NCI-H2029 (cell line): ENCODE measurements at regions not wholly inside any gene's neighbourhood (a gene's known extent, or its start where the extent isn't known, plus 50 kb on each side); places are given as distances from the start of the nearest gene placed in this dataset.
"Not testable (repeated sequence)": the region's sequence is repeated elsewhere in the genome, so short reads cannot be mapped to it uniquely, and the experiment has no call there.

Source experiments
- DNase-seq: peaks from one replicate; lab custom pipeline; 2025; lab: John Stamatoyannopoulos, UW

DNA sequence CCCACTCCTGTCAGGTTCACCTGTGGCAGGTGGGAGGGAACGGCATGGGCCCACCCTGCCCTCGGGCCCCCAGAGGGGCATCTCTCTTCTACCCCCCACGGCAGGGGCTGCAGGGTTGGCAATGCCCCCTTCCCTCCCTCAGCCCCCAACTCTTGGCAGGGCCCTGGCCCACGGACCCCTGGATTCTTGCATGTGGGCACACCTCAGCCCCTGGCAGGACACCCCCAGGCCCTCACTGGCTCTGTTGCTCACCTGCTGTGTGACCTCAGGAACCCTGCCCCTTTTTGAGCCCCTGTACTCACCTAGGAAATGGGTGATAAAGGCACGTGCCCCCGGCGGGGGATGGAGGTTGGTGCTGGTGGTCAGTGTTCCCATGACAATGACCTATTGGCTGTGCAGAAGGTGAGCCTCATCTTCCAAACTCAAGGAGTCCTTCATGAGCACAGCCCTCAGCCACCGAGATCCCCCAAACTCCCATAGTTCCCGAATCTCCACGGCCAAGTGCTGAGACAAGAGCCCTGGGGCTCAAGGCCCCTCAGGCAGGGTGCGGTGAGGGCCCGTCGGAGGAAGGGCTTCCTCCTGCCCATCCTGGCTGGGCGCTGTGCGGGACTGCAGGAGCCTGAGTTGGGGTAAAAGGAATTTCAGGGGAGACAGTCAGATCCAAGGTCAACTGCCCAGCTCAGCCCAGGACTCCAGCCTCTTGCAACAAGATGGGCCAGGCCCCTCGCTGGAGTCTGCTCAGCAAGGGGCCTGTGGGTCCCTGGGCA lies 198.2 kb downstream of the IGLL1 start:
- DNase-seq = no peak

DNA sequence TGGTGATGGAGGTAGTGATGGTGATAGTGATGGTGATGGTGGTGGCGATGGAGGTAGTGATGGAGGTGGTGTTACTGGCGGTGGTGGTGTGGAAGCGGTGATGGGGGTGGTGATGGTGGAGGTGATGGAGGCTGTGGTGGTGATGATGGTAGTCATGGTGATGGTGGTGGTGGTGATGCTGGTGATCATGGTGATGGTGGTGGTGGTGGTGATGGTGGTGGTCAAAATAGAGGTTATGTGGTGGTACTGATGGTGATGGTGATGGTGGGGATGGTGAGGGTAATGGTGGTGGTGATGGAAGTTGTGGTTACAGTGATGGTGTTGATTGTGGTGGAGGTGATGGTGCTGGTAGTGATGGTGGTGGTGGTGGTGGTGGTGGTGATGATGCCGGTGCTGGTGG lies 199.2 kb downstream of the IGLL1 start:
- no peak for DNase-seq

DNA sequence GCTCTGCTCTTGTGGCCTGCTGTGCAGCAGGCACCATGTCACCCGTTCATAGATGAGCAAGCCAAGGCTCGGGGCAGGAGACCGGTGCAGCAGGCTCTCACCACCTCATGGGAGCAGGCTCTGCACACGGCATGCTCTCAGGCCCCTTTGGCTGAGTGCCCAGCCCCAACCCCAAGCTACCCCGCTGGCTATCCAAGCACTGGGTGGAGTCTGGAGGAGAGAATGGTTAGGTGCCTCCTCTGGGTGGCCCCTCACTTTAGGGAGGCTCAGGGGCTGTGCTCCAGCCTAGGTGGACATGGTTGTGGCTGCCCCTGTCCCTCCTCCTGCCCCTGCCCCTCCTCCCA lies 199.9 kb downstream of the IGLL1 start:
- peak; percentile 8 for DNase-seq

DNA sequence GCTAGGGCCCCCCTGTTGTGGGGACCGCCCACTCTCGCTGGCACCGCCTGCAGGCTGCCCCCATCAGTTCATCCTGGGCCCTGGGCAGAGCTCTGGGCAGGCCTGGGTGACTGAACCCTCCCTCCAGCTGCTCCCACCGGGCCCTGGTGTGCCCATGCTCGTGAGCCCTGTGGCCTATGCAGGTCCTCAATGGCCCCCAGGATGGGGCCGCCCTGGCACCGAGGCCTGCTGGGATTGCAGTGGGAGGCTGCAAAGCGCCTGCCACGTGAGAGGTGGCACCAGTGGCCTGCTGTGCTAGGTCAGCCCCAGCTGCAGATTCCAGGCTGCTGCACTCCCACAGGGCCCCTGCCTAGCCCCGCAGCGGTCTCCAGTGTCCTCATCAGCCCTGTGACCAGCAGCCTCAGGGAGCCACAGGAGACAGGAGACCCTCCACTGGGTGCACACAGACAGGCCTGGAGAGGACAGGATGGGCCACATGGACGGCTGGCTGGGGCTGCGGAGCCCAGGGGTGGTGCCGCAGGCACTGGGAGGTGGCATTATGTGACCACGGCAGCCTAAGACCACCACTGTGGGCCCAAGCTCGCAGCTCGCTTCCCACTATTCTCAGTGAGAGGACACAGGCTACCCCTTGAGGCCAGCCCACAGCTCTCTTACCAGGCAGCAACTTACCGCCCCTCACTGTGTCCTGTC lies 199.4 kb downstream of the BCR start:
- not testable (repeated sequence) for DNase-seq

DNA sequence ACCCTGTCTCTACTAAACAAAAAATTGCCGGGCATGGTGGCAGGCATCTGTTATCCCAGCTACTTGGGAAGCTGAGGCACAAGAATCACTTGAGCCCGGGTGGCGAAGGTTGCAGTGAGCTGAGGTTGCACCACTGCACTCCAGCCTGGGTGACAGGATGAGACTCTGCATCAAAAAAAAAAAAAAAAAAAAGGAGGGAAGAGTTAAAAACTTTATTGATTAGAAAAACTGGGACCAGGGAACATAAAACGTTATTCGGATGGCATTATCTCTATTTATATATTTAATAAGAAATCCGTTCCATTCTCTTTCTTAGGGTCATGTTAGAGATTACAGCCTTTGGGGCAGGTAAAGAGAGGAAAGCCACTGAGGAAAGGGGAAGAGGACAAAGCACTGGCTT lies 197.5 kb downstream of the BCR start:
- no peak for DNase-seq

DNA sequence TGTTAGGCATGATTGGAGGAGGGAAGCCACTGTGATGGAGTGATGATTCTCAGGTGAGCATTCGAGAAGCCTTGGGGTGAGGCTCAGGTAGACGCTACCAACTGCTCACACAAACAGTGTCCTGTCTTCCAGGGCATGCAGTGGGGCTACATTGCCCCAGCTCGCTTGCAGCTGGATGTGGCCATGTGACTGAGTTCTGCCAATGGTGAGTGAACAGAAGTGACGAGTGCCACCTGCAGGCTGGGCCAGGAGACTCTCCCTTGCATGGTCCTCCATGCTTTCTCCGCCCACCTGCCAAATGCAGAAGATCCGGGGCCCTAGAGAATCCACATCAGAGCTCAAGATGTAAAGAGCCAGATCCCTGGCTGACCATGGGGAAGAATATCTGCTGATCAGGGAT lies 195.9 kb downstream of the BCR start:
- peak; percentile 7 for DNase-seq

DNA sequence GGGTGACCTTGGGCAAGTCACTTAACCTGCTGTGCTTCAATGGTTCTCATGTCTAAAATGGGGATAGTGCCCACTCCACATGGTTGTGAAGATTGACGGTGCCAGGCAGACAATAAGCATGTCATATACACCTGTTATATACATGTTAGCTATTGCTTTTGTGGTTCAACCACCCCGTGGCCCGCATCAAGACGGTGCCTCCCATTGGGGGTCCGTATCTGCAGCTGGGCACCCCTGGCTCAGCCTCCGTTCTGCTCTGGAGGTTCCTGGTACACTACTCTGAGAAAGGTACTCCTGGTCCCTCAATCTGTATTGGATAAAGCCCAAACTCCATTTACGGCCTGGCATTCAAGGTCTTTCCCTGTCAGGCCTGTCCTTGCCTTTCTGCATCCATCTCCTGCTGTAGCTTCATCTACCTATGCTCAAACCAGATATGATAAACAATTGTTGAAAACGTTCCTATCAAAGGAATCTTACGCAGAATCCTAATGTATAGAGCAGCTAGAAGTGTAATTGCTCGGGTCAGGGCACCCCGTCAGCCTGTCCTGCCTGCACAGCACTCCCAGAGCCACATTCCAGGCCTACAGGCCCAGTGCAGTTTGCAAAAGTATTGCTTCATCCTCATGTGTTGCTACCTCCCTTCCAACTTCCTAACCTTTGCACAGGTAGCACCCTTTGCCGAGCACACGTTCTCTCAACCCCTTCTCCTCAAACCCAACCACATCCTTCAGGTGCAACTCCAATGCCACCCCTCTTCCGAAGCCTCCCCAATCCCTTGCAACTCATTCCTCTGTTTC lies 194.9 kb downstream of the BCR start:
- DNase-seq = no peak

DNA sequence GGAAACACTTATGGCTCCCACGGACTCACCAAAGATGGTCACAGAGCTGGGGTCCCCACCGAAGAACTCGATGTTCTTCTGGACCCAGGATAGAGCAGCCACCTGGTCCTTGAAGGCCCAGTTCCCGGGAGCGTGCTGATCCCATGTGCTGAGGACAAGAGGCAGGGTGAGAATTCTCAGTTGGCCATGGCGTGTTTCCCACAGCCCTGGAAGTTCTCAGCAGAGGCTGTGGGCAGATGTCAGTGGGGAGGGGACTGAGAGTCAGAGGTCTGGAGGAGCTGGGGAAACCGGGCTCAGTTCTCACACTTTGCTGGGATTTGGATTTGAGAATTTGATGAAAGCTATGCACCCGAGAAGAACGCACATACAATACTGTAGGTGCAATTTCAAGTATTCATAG lies 193.3 kb downstream of the BCR start:
- DNase-seq = no peak

DNA sequence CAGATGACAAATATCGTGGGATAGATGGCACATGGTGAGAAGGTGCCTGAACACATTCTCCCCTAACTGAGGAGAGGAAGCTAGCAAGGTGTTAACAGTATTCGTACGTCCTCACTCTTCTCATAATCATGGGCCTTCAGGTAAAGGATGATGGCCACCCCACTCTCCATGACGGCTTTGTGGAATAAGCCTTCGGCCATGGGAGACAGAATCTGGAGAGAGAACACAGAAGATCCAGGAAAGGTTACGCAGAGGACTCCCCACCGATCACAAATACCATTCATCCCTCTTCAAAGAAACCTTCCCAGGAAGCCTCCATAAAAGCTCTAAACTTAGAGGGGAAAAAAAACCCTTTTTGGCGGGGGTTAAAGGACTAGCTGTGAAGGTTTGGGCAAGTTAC lies 189.9 kb downstream of the BCR start:
- DNase-seq = no peak

DNA sequence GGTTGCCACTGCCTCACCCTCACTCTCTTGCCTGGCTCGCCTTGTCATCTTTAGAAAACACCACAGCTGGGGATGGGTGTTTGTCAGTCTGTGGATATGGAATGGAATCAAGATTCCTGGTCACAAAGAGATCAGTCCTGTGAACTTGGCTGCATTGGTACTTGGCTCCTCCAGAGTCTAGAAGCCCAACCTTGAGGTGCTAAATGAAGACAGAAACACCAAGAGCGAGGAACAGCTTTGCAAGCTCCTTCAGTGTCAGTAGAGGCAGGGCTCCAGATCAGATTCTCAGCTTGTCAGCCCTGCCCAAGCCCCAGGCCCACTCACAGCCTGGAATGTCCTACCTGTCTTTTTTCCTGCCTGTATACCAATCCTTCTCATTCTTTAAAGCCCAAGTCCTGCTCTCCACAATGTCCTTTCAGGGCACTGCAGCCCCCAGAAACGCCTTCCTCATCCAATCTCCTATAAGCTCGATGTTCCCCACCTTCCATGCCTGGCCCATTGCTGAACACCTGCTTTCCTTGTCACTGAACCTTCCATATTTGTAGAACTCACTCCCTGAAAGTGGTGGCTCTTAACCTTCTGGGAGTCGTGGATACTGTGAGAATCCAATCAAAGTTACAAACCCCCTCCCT lies 188.9 kb downstream of the BCR start:
- no peak for DNase-seq
